CD14-positive monocyte (primary cell): ENCODE measurements at regions not wholly inside any gene's neighbourhood (a gene's known extent, or its start where the extent isn't known, plus 50 kb on each side); places are given as distances from the start of the nearest gene placed in this dataset.

Experiments used
- DNase-seq, 3 donors: peaks; one replicate each; pipeline ENCODE4 v3.0.0-alpha.2; 2011 to 2022
- H2AFZ ChIP-seq: 2 replicates; pipeline ENCODE4 v1.6.0; 2012; ENCODE audit warnings: mild to moderate bottlenecking, low read depth, low read length, inconsistent platforms; ENCODE audit not compliant: insufficient read depth, poor library complexity, severe bottlenecking
- H3K27ac ChIP-seq, 2 donors: 1 replicate in 1 of 2; 2 replicates in 1 of 2; pipeline ENCODE4 v1.5.1; 2012 to 2013; ENCODE audit warnings: low read length in 2 of 2, control low read depth in 1 of 2, inconsistent platforms in 1 of 2, low read depth in 1 of 2, mild to moderate bottlenecking in 1 of 2
- H3K27me3 ChIP-seq, 2 donors: one replicate each; pipeline versions ENCODE4 v1.6.0 to v1.6.1; 2011 to 2013; ENCODE audit warnings: low read length in 2 of 2; ENCODE audit not compliant: control insufficient read depth in 2 of 2, insufficient read depth in 2 of 2
- H3K36me3 ChIP-seq, 2 donors: replicated peaks in 1 of 2; 1 replicate in 1 of 2; 2 replicates in 1 of 2; pipeline versions ENCODE4 v1.5.1 to v1.6.1; 2012 to 2013; ENCODE audit warnings: low read length in 2 of 2, control low read depth in 1 of 2, inconsistent platforms in 1 of 2, mild to moderate bottlenecking in 1 of 2; ENCODE audit not compliant: insufficient read depth in 2 of 2, control insufficient read depth in 1 of 2
- H3K4me1 ChIP-seq, 2 donors: 1 replicate in 1 of 2; 2 replicates in 1 of 2; pipeline versions ENCODE4 v1.5.1 to v1.6.1; 2012 to 2013; ENCODE audit warnings: low read length in 2 of 2, control low read depth in 1 of 2, inconsistent platforms in 1 of 2, mild to moderate bottlenecking in 1 of 2, moderate library complexity in 1 of 2; ENCODE audit not compliant: insufficient read depth in 2 of 2, control insufficient read depth in 1 of 2
- H3K4me2 ChIP-seq: replicated peaks from 2 replicates; pipeline ENCODE3; 2012; ENCODE audit warnings: low read length, moderate library complexity, mild to moderate bottlenecking; ENCODE audit not compliant: poor library complexity, severe bottlenecking; ENCODE audit errors: extremely low read depth
- H3K4me3 ChIP-seq, 3 experiments: fragments of 200-600 bp in 1 of 3; sonication (generic) in 1 of 3; replicated peaks in 1 of 3; 1 replicate in 2 of 3; 2 replicates in 1 of 3; pipeline ENCODE4 v1.5.1; 2011 to 2013; ENCODE audit warnings: low read length in 3 of 3, mild to moderate bottlenecking in 3 of 3, control low read depth in 2 of 3, low read depth in 2 of 3, inconsistent platforms in 1 of 3, moderate library complexity in 1 of 3
- H3K79me2 ChIP-seq: 2 replicates; pipeline ENCODE4 v1.6.0; 2012; ENCODE audit warnings: mild to moderate bottlenecking, control low read depth, inconsistent platforms, low read length, moderate library complexity; ENCODE audit not compliant: insufficient read depth
- H3K9ac ChIP-seq: 2 replicates; pipeline ENCODE4 v1.6.0; 2017; ENCODE audit warnings: low read length, mild to moderate bottlenecking; ENCODE audit not compliant: insufficient read depth, poor library complexity, severe bottlenecking
- H3K9me3 ChIP-seq, 2 donors: replicated peaks in 1 of 2; 1 replicate in 1 of 2; 2 replicates in 1 of 2; pipeline versions ENCODE4 v1.5.1 to v1.6.1; 2012 to 2013; ENCODE audit warnings: low read length in 2 of 2, control low read depth in 1 of 2; ENCODE audit not compliant: control insufficient read depth in 1 of 2, insufficient read depth in 1 of 2
- H4K20me1 ChIP-seq: 2 replicates; pipeline ENCODE4 v1.6.0; 2012; ENCODE audit warnings: mild to moderate bottlenecking, low read length, control low read depth, moderate library complexity; ENCODE audit not compliant: insufficient read depth
- H3K27ac Mint-ChIP-seq, 7 donors: one replicate each; pipeline ENCODE4 v1.8.0; 2020; ENCODE audit warnings: mild to moderate bottlenecking in 7 of 7, mixed read lengths in 7 of 7, moderate library complexity in 6 of 7, inconsistent platforms in 2 of 7
- H3K27me3 Mint-ChIP-seq, 3 donors: one replicate each; pipeline ENCODE4 v1.8.0; 2021 to 2022; ENCODE audit warnings: low read depth in 3 of 3, mild to moderate bottlenecking in 3 of 3, mixed read lengths in 3 of 3, moderate library complexity in 3 of 3, inconsistent platforms in 1 of 3
- H3K36me3 Mint-ChIP-seq, 2 donors: one replicate each; pipeline ENCODE4 v1.8.0; 2020; ENCODE audit warnings: mixed read lengths in 2 of 2, inconsistent platforms in 1 of 2, mild to moderate bottlenecking in 1 of 2
- H3K4me1 Mint-ChIP-seq: one replicate; pipeline ENCODE4 v1.8.0; 2020; ENCODE audit warnings: mild to moderate bottlenecking, mixed read lengths
- H3K4me3 Mint-ChIP-seq, 2 donors: one replicate each; pipeline ENCODE4 v1.8.0; 2020; ENCODE audit warnings: mild to moderate bottlenecking in 2 of 2, mixed read lengths in 2 of 2, moderate library complexity in 1 of 2
- H3K9me3 Mint-ChIP-seq, 7 donors: one replicate each; pipeline ENCODE4 v1.8.0; 2020 to 2022; ENCODE audit warnings: mixed read lengths in 7 of 7, mild to moderate bottlenecking in 6 of 7, moderate library complexity in 6 of 7, inconsistent platforms in 2 of 7
- WGBS: methylation state at CpG from one replicate; pipeline ENCODE4 v1.1.5; 2013; ENCODE audit warnings: missing lambda C conversion rate; ENCODE audit not compliant: insufficient coverage; 5-methylcytosine and 5-hydroxymethylcytosine counted together
- intact Hi-C, 2 donors: fragments of 100-400 bp; cut with micrococcal nuclease; formaldehyde crosslinking; loops; one replicate each; pipeline versions ENCODE4 v1.15.0 to v1.15.1; 2023
- TF ChIP-seq, protein P1 (sequence below): fragments of 200-600 bp; IDR thresholded peaks from one replicate; pipeline ENCODE4 v1.8.0; 2022; ENCODE audit warnings: antibody characterized with exemption, mild to moderate bottlenecking

- Mint-ChIP-seq H3K27me3 (no peaks in the 10 kb centered on the region), H3K4me3 (no peak overlapping the region), H3K27ac (no peak overlapping the region), H3K9me3 (peaks cover 0 to 18% (median 8%) of the 10 kb centered on the region in 7 donors), H3K4me1 (no peaks in the 10 kb centered on the region), H3K36me3 (no peaks in the 10 kb centered on the region)
- intact Hi-C loops: no loop called here
- H3K27me3 ChIP-seq: no peaks in the 10 kb centered on the region
- H3K79me2 ChIP-seq: no peaks in the 10 kb centered on the region
- no peak overlapping the region for H3K4me3 ChIP-seq
- no peak overlapping the region for H3K4me2 ChIP-seq
- no peaks in the 10 kb centered on the region for H3K36me3 ChIP-seq
- no peak overlapping the region for H2AFZ ChIP-seq
- no peaks in the 10 kb centered on the region for H3K4me1 ChIP-seq
- H3K27ac ChIP-seq: no peak overlapping the region
- WGBS: 100% methylated on average over 1 of the region's 1 CpG
- no peak overlapping the region for H3K9ac ChIP-seq
- H3K9me3 ChIP-seq: peaks cover 1 to 10% of the 10 kb centered on the region in 2 donors
- DNase-seq: no peak
- TF ChIP-seq, protein P1, sequence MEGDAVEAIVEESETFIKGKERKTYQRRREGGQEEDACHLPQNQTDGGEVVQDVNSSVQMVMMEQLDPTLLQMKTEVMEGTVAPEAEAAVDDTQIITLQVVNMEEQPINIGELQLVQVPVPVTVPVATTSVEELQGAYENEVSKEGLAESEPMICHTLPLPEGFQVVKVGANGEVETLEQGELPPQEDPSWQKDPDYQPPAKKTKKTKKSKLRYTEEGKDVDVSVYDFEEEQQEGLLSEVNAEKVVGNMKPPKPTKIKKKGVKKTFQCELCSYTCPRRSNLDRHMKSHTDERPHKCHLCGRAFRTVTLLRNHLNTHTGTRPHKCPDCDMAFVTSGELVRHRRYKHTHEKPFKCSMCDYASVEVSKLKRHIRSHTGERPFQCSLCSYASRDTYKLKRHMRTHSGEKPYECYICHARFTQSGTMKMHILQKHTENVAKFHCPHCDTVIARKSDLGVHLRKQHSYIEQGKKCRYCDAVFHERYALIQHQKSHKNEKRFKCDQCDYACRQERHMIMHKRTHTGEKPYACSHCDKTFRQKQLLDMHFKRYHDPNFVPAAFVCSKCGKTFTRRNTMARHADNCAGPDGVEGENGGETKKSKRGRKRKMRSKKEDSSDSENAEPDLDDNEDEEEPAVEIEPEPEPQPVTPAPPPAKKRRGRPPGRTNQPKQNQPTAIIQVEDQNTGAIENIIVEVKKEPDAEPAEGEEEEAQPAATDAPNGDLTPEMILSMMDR: no peak
- no peaks in the 10 kb centered on the region for H4K20me1 ChIP-seq
Measured at GRCh38 chr10:2463316-2463715, 604.0 kb upstream of the PFKP start.

DNA sequence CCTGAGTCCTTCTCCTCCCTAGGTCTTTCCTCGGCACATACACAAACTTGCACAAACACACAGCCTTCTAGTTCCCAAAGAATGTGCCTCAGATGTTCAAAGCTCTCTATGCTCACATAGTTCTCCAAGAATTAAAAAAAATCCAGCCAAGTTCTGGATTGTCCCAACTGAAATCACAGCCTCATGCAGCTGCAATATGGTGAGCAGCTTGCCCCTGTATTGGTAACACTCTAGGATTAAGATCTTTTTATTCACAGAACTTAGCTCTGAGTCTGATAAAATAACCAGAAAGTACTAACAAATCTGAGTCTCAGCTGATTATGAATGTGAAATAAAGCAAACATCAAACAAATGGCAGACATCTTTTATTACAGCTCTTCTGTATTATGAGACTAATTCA is 604.8 kb upstream of the PFKP start:
- Mint-ChIP-seq H3K27ac (no peak overlapping the region), H3K27me3 (no peaks in the 10 kb centered on the region), H3K4me3 (no peak overlapping the region), H3K36me3 (no peaks in the 10 kb centered on the region), H3K4me1 (no peaks in the 10 kb centered on the region), H3K9me3 (peaks cover 0 to 12% (median 7%) of the 10 kb centered on the region in 7 donors)
- Histone ChIP-seq H2AFZ (no peak overlapping the region), H3K4me2 (no peak overlapping the region), H3K4me1 (no peaks in the 10 kb centered on the region), H3K4me3 (no peak overlapping the region), H3K9ac (no peak overlapping the region), H3K27ac (no peak overlapping the region), H3K9me3 (peaks cover 0 to 8% of the 10 kb centered on the region in 2 donors), H3K79me2 (no peaks in the 10 kb centered on the region), H3K36me3 (no peaks in the 10 kb centered on the region), H3K27me3 (no peaks in the 10 kb centered on the region), H4K20me1 (no peaks in the 10 kb centered on the region)
- TF ChIP-seq, protein P1: no peak
- no peak for DNase-seq
- intact Hi-C loops: no loop called here
- no CpG with 5 or more reads among the region's 1 CpG for WGBS
